ENCODE measurements at regions not wholly inside any gene's neighbourhood (a gene's known extent, or its start where the extent isn't known, plus 50 kb on each side); places are given as distances from the start of the nearest gene placed in this dataset.

DNA sequence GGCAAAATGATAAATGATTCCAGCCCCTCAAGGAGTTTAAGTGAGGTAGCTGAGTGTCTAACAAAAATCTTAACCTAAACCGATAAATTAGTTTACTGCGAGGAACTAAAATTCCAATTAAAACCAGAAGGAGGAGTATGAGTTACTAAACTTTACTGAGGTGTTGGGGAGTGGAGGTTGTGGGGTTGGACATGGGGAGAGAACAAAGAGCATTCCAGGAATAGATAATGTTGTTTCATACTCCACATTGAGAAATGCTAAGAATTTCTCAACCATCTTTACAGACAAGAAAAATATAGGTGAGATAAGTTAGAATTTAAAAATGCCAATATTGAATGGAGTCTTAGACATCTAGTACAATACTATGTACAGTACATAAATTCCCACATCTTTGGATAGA is 488.6 kb downstream of the METTL15 start:
- ATAC-seq (no peak), DNase-seq (ENCODE audit: low spot score) (no peak)

DNA sequence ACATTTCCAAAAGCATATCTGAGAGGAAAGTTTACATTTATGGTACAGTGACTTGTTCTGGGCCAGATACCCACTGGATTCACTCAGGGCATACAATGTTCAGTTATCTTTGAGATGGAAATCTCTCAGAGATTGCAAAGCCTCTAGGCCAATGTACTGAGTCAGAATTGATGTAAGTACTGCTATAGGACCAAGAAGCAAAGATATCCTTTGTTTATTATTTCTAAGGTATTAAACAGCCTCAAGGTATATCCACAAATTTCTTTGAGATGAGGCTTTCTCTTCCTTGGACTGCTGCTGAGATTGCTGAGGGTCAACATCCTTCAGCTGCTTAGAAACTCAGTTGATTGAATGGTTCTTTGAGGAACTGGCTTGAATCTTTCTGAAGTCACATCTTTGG is 484.0 kb downstream of the METTL15 start:
- DNase-seq (ENCODE audit: low spot score), result no peak
- no peak for ATAC-seq

- DNase-seq (ENCODE audit: low spot score), result no peak
- no peak for ATAC-seq
Measured at GRCh38 chr11:28584992-28585391, 476.8 kb downstream of the METTL15 start.

DNA sequence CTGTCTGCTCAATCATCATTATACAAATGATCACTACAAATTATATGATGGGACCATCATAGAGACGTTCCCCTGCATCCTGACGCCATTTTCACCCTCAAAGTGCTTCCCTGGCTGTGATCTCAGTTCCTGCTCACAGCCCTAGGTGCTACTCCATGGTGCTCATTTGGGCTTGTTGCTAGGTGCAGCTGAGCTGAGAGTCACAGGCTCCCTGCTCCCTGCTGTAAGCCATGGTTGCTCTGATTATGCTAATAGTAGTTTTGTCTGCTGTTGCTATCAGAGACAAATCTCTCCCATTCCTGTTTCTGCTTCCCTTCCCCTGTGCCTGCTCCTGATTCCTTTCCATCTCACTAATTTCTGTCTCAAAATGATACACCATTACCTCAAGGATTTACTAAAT is 474.3 kb downstream of the METTL15 start:
- DNase-seq (ENCODE audit: low spot score) (no peak), ATAC-seq (no peak)

GRCh38 chr11:28581286-28582242 is 473.4 kb downstream of the METTL15 start:
- ATAC-seq, result no peak
- DNase-seq (ENCODE audit: low spot score), result no peak

- DNase-seq (ENCODE audit: low spot score) (no peak), ATAC-seq (no peak)
Measured at GRCh38 chr11:28571371-28571770, 463.2 kb downstream of the METTL15 start.

- no peak for ATAC-seq
- no peak for DNase-seq (ENCODE audit: low spot score)
Measured at GRCh38 chr11:28569106-28569505, 460.9 kb downstream of the METTL15 start.

- DNase-seq (ENCODE audit: low spot score), result no peak
- ATAC-seq, result peak; percentile 15
Measured at GRCh38 chr11:28566339-28567089, 458.3 kb downstream of the METTL15 start.

- ATAC-seq, result no peak
- no peak for DNase-seq (ENCODE audit: low spot score)
Measured at GRCh38 chr11:28559492-28559891, 451.3 kb downstream of the METTL15 start.

DNA sequence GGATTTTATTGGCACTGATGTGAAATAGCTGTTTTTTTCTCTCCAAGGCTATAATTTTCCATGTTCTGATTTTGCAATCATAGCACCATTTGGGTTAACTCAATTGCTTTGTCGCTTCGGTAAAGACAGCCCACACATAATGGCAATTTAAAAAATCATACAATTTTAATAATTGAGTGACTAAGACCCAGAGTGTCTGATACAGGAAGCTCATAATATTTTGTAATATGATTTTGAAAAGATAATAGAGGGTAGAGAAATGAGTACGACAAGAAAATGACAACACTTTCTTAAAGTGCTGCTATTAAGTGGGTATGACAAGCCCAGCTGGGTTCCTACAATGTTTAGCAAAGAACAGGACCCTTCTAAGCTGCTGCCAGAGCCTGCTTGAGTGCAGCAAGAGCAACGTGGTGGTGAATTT is 439.1 kb downstream of the METTL15 start:
- DNase-seq (ENCODE audit: low spot score) (no peak), ATAC-seq (no peak)

- ATAC-seq (no peak), DNase-seq (ENCODE audit: low spot score) (no peak)
Measured at GRCh38 chr11:28545536-28545935, 437.3 kb downstream of the METTL15 start.

DNA sequence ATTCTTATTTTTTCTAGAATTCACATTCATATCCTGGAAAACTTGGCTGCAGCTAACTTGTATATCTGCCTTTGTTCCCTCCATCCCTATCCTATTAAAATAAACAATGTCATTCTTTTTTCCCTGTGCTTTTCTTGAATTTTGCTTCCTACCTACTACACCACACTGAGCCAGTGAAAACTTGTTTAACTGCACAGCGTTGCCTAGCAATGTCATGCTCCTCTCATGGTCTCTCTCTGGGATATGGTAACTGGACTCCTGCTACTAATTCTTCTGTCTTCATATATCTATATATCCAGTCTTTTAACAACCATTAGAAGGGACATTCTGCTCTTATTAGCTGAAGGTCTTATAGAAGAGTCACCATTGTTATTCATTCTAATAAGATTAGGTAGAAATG is 434.4 kb downstream of the METTL15 start:
- ATAC-seq (no peak), DNase-seq (ENCODE audit: low spot score) (no peak)

- no peak for DNase-seq (ENCODE audit: low spot score)
- no peak for ATAC-seq
Measured at GRCh38 chr11:28539239-28540030, 431.2 kb downstream of the METTL15 start.

DNA sequence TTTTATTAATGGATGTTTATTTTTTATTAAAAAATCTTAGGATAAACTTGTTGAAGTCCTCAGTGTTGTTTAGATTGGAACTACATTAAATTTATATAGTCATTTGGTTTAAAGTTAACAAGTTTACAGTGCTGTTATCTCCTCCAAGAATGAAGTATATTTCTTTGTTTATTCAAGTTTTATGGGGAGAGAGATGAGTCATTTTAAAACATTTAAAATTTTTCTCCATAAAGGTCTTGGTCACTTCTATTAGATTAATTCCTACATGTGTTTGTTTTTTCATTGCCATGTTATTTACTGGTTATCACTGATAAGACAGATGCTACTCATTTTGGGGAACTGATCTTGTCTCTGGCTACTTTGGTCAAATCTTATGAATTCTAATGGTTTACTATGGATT is 429.6 kb downstream of the METTL15 start:
- ATAC-seq, result no peak
- DNase-seq (ENCODE audit: low spot score), result no peak

DNA sequence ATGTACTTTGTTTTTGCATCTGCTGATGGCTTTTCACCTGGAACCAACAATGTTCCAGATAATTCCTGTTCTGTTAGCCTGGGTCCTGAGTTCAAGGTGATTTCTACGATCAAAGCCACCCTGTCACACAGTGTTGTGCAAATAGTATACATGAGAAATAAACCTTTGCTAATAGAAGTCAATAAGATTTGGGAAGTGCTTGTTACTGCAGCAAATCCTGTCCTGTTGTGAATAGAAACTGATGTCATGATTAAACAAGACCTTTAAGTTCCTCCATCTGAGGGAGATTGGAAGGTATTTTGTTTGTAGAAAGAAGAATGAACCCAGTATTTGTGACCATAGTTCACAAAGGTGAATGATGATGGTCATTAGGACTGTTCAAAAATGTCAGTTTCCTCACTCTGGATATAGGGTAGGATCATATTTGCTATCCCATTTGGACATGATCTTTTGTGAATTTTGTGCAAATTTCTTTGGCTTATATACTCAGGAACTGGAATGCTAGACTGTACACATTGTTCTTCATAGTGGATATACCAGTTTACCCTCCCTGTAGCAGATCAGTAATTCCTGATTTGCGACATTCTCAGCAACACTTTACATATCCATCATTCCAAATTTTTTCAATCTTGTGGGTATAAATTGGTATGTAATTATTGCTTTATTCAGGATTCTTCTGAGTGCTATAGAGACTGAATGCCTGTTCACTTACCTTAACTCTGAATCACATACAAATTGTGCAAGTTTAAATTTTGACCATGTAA is 428.5 kb downstream of the METTL15 start:
- no peak for ATAC-seq
- DNase-seq (ENCODE audit: low spot score), result no peak

- ATAC-seq, result no peak
- DNase-seq (ENCODE audit: low spot score), result no peak
Measured at GRCh38 chr11:28535677-28536076, 427.5 kb downstream of the METTL15 start.

DNA sequence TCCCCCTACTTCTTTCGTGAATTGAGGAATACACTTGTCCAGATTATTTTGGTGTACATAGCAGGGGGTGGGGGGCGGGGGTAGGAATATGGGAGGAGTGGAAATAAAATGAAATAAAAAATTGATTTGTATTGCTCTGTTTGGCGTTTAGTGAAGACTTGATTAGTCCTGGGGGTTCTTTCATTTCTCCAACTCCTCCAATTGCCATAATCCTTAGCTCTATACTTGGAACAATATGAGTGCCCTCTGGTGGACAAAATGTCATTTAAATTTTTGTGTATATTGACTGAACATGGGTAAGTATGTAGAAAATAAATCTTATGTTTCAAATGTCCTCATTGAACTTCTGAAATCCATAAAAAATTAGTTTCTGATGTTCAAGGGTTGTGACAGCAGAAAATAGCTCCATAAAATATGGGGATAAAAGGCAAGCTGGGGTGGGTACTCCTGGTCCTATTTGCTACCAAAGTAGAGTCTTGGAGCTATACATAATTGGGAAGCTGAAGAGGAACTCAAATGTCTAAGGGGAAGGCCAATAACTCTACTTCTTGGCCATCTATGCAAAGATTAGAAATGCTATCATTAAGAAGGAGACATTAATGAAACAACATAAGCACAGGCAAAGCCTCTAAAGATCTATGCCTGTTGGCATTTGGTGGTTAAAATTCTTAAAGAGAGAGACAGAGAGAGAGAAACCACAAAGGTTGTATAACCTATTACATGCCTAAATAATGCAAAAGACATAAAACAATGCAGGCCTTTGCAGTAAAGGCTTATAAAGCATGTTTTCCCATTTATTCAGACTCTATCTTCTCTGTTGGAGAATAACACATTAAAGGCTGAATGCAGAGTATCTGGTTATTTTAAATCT is 421.6 kb downstream of the METTL15 start:
- ATAC-seq, result peak; percentile 68
- no peak for DNase-seq (ENCODE audit: low spot score)

DNA sequence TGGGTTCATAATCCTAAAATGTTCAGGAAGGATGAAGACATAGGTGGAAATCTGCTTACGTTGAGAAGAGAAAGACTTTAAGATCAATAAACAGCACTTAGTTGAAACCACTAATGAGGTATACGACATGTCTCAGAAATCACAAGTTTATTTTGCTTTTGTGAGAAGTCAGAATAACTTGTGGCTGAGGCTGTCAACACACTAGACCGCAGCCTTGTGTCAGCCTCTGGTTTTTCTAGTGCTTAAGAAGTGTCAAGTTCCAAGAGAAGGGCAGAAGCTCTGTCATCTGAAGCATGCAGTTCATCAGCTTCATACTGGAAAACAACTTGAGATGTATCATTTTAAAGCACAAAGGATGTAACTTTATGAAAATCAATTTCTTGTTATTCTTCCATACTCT is 420.9 kb downstream of the METTL15 start:
- DNase-seq (ENCODE audit: low spot score), result no peak
- no peak for ATAC-seq

DNA sequence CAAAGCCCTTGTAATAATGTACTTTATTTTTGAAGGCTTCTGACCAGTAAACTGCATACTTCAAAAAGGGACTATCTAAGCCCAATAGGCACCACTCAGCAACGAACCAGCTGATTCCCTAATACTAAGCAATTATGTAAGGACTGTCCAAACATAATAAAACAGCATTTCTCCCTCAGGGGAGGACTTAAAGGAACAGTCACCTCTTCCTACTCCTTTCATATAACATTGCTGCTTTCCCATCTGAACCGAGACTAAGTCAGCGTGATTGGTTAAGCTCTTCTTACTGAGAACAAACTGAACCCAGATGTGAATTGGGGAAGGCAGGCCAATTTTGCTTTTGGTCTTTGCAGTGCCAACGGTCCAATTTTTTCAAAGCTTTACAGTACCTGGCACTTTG is 420.0 kb downstream of the METTL15 start:
- ATAC-seq, result no peak

GRCh38 chr11:28526406-28526751 is 418.2 kb downstream of the METTL15 start:
- DNase-seq (ENCODE audit: low spot score), result no peak
- no peak for ATAC-seq

More for the DNA sequence above, 420.0 kb downstream of the METTL15 start:
- DNase-seq (ENCODE audit: low spot score), result no peak
